GM18507 (cell line): ENCODE measurements at regions not wholly inside any gene's neighbourhood (a gene's known extent, or its start where the extent isn't known, plus 50 kb on each side); places are given as distances from the start of the nearest gene placed in this dataset.
"Not testable (repeated sequence)": the region's sequence is repeated elsewhere in the genome, so short reads cannot be mapped to it uniquely, and the experiment has no call there.

Source experiments
- DNase-seq: peaks from one replicate; pipeline ENCODE4 v3.0.0; 2011; ENCODE audit warnings: low read depth; ENCODE audit not compliant: insufficient read length; ENCODE audit errors: extremely low spot score
- FAIRE-seq: peaks from 2 replicates; lab custom pipeline; 2011; peaks lifted over from hg19 to GRCh38; lab: Jason Lieb, UNC

DNA sequence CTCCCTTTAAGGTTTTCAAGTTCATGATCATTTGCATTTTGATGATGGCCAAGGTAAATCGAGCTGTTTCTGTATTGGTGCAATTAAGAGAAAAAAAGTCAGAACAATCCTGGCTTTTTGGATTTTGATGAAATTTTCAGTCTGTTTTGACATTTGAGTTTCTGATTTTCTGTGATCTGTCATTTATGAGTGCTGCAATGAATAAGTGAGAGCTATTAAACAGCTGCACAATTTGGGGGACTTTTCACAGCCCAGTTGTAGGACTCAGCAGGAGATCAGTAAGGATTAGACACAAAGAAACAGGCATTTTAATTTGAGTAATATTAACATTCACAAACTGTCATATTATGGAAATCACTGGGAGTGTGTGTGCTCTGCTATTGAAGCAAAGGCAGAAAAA, 452.9 kb upstream of the CXADR start:
- DNase-seq (no peak), FAIRE-seq (no peak)

DNA sequence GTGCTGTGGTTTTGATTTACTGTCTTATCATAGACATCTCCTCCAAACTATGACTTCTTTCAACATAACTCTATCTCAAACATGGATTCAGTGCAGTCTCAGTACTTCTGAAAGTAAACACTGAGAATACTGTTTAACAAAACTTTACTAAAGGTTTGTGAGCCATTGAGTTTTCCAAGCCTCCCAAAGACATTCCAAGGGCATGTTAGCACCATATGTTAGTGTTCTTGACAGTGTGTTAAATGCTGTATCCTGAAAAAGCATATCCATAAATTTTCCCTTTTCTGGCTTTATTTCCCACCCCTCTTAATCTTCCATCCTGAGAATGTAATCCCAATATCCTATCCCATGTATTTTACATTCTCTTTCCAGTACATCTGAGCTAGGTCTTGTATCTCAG, 446.8 kb upstream of the CXADR start:
- DNase-seq (no peak), FAIRE-seq (no peak)

DNA sequence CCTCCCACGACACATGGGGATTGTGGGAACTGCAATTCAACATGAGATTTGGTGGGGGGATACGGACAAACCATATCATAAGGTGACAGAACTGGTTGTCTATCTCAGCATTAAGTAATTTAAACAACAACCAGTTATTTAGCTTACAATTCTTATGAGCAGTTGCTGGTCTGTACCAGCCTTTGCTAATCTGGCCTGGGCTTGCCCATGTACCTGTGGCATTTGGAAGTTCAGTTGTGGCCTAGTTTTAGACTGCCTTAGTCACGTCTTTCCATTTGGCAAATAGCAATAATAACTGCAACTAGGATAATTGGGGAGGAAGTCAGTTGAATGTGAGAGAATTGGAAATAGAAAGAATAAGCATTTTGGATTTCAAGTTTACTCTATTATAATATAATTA, 441.8 kb upstream of the CXADR start:
- no peak for DNase-seq

DNA sequence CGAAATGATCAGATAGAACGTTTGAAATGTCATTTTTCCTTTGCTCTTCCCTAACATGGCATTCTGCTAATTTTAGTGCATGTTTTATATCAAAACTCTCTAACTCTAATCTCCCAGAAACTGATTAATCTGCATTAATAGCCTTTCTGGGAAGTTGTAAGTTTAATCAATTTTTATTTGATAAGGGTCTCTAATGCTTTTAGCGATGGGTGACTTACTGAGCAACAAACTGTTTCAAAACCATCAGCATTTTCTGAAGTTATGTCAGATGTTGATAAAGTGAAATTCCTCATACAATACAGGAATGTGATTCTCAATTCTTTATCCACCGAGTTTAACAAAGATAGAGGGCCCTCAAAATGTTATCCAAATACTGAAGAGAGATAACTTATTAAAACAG, 431.6 kb upstream of the CXADR start:
- no peak for FAIRE-seq

More for the DNA sequence above, 441.8 kb upstream of the CXADR start:
- FAIRE-seq: no peak

GRCh38 chr21:17082843-17083483, 429.9 kb upstream of the CXADR start:
- FAIRE-seq (no peak), DNase-seq (no peak)

More for the DNA sequence above, 431.6 kb upstream of the CXADR start:
- no peak for DNase-seq

- no peak for FAIRE-seq
- no peak for DNase-seq
These were observed 427.1 kb upstream of the CXADR start for GRCh38 chr21:17085707-17086106.

DNA sequence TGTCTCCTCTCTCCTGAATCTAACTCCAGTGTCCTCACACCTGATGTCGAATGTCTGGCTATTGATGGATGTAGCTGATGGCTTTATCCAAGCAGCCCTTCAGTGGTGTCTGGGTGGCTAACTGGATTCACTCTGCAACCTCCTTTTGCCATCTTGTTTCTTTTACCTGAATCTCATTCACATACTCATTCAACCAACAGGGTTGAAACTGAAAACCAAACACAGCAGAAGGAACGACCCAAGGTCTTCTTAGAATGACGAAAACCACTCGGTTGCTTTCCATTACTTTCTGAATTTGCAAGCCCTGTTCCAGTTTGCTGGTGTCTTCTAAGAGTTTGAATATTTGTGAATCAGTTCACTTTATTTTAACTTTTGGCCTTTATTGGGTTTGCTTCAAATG, 424.3 kb upstream of the CXADR start:
- FAIRE-seq (no peak), DNase-seq (no peak)

GRCh38 chr21:17089091-17089491, 423.8 kb upstream of the CXADR start:
- no peak for FAIRE-seq

DNA sequence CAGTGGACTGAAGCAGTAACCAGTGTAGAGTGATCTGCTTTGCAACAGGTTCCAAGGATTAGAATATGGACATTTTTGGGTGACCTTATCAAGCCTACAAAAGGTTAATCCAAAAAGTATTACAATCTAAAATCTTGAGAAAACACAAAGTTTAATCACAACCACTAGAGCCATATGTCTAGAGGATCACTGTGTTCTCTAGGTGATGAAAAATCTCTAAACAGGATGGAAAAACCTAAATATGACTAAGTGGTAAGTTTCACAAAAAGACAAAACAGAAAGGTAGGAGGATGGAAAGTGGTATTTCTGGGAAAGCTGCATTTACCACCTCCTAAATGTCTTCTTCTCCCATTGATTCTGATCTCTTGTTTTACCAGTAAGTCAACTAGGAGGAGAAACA, 411.1 kb upstream of the CXADR start:
- FAIRE-seq (no peak), DNase-seq (no peak)

More at GRCh38 chr21:17089091-17089491, 423.8 kb upstream of the CXADR start:
- DNase-seq: no peak

DNA sequence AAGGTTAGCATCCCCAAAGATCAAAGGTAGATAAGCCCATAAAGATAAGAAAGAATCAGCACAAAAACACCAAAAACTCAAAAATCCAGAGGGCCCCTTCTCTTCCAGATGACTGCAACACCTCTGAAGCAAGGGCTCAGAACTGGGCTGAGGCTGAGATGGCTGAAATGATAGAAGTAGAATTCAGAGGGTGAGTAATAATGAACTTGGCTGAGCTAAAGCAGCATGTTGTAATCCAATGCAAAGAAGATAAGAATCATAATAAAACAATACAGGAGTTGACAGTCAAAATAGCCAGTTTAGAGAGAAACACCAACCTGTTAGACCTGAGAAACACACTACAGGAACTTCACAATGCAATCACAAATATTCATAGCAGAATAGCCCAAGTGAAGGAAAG, 406.9 kb upstream of the CXADR start:
- no peak for FAIRE-seq

DNA sequence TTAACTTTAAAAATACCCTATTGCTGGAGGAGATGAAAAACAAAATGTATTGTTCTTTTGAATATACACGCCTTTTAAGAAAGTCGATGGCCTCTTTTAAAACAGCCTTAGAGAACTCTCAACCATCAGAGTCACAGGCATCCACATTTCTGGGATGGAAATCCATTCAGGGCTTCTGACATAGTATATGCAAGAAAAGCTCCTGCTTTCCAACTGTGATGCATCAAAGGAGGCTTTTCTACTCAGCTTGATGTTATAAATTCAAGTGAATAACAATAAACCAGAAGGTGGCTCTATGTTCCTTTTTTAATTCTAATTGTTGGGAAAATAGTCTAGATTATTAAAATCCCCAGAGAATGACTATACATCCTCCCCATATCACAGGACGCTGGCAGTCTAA, 398.8 kb upstream of the CXADR start:
- DNase-seq (no peak), FAIRE-seq (no peak)

More for the DNA sequence above, 406.9 kb upstream of the CXADR start:
- DNase-seq: no peak

DNA sequence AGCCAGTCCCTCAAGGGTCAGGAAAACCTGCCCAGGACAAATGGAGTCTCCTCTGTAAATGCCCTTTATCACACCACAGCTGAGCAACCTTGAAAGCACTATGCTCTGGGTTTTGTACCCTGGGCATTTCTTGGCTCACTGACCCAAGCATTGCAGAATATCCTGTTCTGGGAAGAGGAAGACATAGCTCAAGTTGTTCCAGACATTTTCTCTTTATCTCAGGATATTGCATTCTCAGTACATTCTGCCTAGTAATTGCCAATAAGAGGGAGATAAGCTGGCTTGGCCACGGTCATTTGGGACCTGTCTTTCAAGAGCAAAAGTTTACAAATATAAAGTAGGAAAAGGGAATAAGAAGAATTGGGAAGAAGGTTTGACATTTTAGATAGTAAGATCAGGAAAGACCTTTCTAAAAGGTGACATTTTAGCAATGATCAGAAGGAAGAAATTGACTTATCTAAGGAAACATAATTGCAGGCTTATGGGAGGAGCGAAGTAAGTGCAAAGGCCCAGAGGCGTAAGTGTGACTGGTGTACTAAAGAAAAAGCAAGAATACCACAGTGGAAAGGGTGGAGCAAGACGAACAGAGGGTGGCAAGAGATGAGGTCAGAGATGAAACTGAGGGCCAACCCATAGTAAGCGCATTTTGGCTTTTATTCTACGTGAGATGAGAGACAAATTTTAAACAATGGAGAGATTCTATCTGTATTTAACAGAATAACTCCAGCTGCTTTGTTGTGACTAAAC, 394.0 kb upstream of the CXADR start:
- FAIRE-seq (no peak), DNase-seq (no peak)

DNA sequence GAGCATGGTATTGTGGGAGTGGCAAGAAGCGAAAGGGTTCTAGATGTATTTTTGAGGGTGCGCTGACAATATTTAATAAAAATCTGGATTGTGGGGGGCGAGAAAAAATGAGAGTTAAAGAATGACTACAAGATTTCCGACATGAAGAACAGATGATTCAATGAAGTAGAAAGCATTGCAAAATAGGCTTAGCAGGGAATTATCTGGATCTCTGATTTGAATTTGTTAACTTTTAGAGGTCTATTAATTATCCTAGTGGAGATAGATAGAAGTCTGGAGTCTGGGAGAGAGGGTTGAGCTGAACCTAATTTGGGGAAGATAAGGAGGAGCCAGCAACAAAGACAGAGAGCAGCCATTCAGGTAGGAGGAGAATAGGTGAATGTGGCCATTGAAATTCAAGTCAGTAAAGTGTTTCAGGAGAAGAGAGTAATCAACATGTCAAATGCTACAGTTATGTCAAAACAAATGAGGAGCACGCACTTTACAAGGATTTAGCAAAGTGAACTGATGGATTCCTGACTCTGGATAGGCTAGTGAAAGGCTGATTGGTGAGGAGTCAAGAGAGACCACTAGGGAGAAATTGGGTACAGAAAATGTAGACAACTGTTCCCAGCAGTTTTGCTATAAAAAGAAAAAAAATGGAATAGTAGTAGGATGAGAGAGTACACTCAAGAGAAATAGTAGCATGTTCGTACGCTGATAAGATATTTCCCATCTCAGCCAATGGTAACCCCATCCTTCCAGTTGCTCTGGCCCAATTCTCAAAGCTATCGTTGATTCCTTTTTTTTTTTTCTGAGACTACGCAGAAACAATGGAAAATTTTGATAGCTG, 393.2 kb upstream of the CXADR start:
- no peak for FAIRE-seq
- DNase-seq: no peak

DNA sequence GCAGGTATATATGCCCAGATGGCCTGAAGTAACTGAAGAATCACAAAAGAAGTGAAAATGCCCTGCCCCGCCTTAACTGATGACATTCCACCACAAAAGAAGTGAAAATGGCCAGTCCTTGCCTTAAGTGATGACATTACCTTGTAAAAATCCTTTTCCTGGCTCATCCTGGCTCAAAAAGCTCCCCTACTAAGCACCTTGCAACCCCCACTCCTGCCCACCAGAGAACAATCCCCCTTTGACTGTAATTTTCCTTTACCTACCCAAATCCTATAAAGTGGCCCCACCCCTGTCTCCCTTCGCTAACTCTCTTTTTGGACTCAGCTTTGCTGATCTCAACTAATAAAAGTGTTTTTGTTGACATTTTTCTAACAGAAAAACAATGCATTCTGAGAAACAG, 385.4 kb upstream of the CXADR start:
- DNase-seq, FAIRE-seq: not testable (repeated sequence)

DNA sequence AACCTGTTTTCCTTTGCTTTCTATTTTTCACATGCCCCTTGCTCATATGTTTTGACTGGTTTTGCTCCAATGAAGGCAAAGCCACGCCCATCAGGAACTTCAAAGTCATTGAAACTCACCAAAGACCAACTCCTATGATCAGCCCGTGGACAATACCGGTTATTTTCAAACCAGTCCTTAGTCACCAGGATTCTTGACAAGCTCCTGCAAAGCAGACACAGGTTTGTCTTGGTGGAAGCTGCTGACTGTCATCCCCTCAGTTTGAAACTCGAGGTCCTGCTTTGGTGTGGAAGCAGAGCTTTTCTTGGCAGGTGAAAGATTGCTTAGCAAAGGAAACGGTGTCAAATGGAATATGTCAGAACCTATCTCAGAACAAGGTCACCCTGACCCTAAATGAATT, 384.7 kb upstream of the CXADR start:
- DNase-seq (no peak), FAIRE-seq (no peak)

- not testable (repeated sequence) for FAIRE-seq, DNase-seq
These were observed 373.7 kb upstream of the CXADR start for GRCh38 chr21:17139159-17139558.

DNA sequence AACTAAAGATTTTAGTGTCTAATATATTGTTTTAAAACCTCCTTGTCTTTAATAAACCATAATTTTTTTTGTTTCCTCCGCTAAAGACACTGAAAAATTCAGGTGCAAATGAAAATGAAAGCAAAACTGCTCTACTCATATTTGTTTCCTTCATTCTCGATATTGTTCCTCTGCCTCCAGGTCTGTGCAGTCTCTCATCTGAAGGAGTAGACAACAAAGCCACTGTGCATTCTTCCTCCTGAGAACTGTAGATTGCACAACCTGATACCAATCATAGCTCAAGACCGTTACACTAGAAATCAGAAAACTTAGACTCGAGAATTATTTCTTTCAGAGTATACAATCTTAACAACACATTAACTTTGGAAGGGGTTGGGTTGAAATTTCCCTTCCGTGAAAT, 373.1 kb upstream of the CXADR start:
- no peak for FAIRE-seq
- DNase-seq: no peak

GRCh38 chr21:17146426-17146825, 366.4 kb upstream of the CXADR start:
- DNase-seq (no peak), FAIRE-seq (no peak)

DNA sequence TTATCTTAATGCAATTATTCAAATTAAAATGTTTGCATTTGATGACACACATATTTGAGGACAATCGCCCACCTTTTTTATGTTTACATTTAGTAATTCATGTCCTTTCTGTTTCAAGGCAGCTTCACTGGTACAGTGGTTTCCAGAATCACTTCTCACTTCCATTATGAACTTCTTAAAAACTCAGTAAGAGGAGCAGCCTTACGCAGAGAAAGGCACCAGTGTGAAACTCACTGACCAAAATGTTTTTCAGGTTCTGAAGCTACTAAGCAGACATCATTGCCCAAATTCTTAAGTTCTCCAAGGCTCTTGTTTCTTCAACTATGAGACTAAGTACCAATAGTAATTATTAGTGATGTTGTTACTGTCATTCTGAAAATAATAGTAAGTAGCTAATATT, 353.1 kb upstream of the CXADR start:
- FAIRE-seq (no peak), DNase-seq (no peak)

GRCh38 chr21:17185674-17186073, 327.2 kb upstream of the CXADR start:
- FAIRE-seq (no peak), DNase-seq (no peak)
